Fibroblast of mammary gland (primary cell): ENCODE measurements at regions not wholly inside any gene's neighbourhood (a gene's known extent, or its start where the extent isn't known, plus 50 kb on each side); places are given as distances from the start of the nearest gene placed in this dataset.

Source experiments
- DNase-seq: peaks from one replicate; pipeline ENCODE4 v3.0.0-alpha.2; 2010; ENCODE audit warnings: low read depth
- H3K4me3 ChIP-seq: 2 replicates; pipeline ENCODE4 v1.5.1; 2011; ENCODE audit warnings: low read depth, mild to moderate bottlenecking, low read length, moderate library complexity; ENCODE audit not compliant: control insufficient read depth
- CTCF ChIP-seq: conservative IDR thresholded peaks from 2 replicates; pipeline ENCODE4 v1.5.1; 2011; ENCODE audit warnings: low read depth, low read length, inconsistent platforms; ENCODE audit not compliant: control insufficient read depth, insufficient read depth

DNA sequence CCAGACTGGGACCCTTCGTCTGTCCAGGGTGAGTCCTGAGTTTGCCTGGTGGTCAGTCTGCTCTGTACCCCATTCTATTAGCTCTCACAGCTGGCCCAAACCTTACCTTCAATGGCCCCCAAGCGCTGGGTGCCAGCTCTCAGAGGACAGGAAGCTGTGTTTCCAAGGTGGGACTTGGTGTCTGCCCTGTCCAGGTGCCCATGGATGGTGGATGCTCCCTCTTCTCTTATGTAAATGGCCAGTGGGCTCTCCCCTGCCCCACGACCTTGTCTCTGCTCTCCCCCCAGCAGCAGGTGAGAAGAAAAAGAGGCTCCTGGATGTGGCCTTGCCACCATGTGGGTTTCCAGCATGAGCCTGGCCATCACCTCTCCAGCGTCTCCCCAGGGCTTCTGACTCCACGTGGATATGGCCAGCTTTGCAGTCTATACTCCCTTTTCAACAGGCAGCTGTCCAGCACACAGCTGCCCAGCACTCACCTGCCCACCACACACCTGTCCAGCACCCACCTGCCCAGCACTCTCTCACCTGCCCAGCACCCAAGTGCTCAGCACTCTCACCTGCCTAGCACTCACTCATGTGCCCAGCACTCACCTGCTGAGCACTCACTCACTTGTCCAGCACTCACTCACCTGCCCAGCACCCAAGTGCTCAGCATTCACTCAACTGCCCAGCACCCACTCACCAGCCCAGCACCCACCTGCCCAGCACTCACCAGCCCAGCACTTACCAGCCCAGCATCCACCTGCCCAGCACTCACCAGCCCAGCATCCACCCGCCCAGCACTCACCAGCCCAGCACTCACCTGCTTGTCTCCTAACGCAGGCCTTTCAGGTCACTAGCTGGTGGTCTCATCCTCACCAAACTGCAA, 136.2 kb upstream of the IRX2 start:
- no peak for DNase-seq
- no peak for TF ChIP-seq CTCF
- H3K4me3 ChIP-seq: no peak overlapping the region

DNA sequence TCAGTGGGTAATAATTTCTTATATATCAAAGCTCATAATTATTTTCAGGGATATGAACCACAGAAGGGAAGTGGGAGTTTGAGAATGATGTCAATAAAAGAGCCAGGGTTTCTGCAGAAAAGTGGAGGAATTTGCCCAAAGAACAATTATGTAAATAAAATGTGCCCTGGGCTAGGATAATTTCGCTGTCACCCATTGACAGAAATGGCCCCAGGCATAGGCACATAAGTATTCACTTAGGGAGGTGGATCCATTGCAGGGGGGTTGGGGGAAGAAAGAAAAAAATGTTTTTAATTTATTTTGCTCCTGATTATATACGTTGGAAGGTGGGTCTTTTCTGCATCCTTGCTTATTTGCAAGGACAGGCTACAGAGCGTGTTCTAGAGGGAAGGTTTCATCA, 135.1 kb upstream of the IRX2 start:
- DNase-seq: no peak
- TF ChIP-seq CTCF: no peak
- no peak overlapping the region for H3K4me3 ChIP-seq

- no peak for DNase-seq
- TF ChIP-seq CTCF: no peak
- no peak overlapping the region for H3K4me3 ChIP-seq
These were observed 132.3 kb upstream of the IRX2 start for GRCh38 chr5:2883771-2884170.

GRCh38 chr5:2879701-2880100, 128.2 kb upstream of the IRX2 start:
- H3K4me3 ChIP-seq: no peak overlapping the region
- no peak for DNase-seq
- TF ChIP-seq CTCF: no peak

DNA sequence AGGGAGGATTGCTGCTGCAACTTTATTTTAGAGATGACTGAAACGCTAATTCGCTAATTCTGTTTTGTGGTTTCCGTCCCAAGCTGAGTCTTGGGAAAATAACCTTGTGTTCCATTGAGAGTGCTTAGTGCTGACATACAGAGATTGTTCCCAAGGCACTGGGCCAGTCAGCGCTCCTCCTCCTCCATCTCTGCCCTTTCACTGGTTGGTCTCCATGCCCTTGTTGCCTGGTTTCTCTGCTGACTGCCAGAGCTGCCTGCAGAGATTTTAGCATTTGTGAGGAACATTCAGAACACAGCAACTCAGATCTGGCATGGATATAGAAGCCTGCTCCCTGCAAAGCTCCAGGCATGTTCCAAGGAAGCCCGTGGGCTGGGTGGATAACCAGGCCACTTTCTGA, 126.0 kb upstream of the IRX2 start:
- TF ChIP-seq CTCF: no peak
- DNase-seq: no peak
- no peak overlapping the region for H3K4me3 ChIP-seq

GRCh38 chr5:2876183-2876582, 124.7 kb upstream of the IRX2 start:
- no peak for TF ChIP-seq CTCF
- no peak overlapping the region for H3K4me3 ChIP-seq
- DNase-seq: no peak
